IMR-90 (cell line): ENCODE measurements at regions not wholly inside any gene's neighbourhood (a gene's known extent, or its start where the extent isn't known, plus 50 kb on each side); places are given as distances from the start of the nearest gene placed in this dataset.

ENCODE experiments used
- CHD1 ChIP-seq: IDR thresholded peaks from 2 replicates; pipeline ENCODE4 v1.6.1; 2012; ENCODE audit warnings: low read depth, low read length, improper control_type of control experiment
- FOS ChIP-seq: fragments of 150-350 bp; IDR thresholded peaks from 2 replicates; pipeline ENCODE4 v1.6.1; 2016; ENCODE audit warnings: low read depth, low read length
- MXI1 ChIP-seq: IDR thresholded peaks from 2 replicates; pipeline ENCODE4 v1.6.1; 2012; ENCODE audit warnings: low read depth, mild to moderate bottlenecking, low read length, moderate library complexity, borderline replicate concordance

GRCh38 chr5:23217159-23217558, 290.2 kb upstream of the PRDM9 start:
- TF ChIP-seq CHD1: no peak
- no peak for TF ChIP-seq FOS
- TF ChIP-seq MXI1: no peak
